Stimulated activated naive B cell treated with anti-CD40 and anti-IgM and Interleukin-4, amounts not matched to agents 10 μg/mL and 1 μg/mL and 100 μg/mL, for 72 hours (primary cell): ENCODE measurements at regions not wholly inside any gene's neighbourhood (a gene's known extent, or its start where the extent isn't known, plus 50 kb on each side); places are given as distances from the start of the nearest gene placed in this dataset.

Experiments used
- ATAC-seq, 2 donors: fragments of 150-1000 bp; cut with Tn5 transposase; replicated peaks; 2 replicates each; pipeline ENCODE4 v1.10.0; 2021; ENCODE audit warnings: moderate library complexity in 1 of 2
- DNase-seq: peaks from one replicate; pipeline ENCODE4 v3.0.0; 2021
- H3K27ac Mint-ChIP-seq: one replicate; pipeline ENCODE4 v1.8.0; 2022; ENCODE audit warnings: mild to moderate bottlenecking, mixed read lengths
- H3K27me3 Mint-ChIP-seq, 2 donors: one replicate each; pipeline ENCODE4 v1.8.0; 2022; ENCODE audit warnings: mixed read lengths in 2 of 2
- H3K36me3 Mint-ChIP-seq, 2 donors: one replicate each; pipeline ENCODE4 v1.8.0; 2022; ENCODE audit warnings: mixed read lengths in 2 of 2, mild to moderate bottlenecking in 1 of 2
- H3K4me1 Mint-ChIP-seq, 2 donors: one replicate each; pipeline ENCODE4 v1.8.0; 2022; ENCODE audit warnings: mixed read lengths in 2 of 2, mild to moderate bottlenecking in 1 of 2
- H3K4me3 Mint-ChIP-seq, 2 donors: one replicate each; pipeline ENCODE4 v1.8.0; 2022; ENCODE audit warnings: mild to moderate bottlenecking in 2 of 2, mixed read lengths in 2 of 2, moderate library complexity in 1 of 2
- H3K9me3 Mint-ChIP-seq, 2 donors: one replicate each; pipeline ENCODE4 v1.8.0; 2022; ENCODE audit warnings: mixed read lengths in 2 of 2, mild to moderate bottlenecking in 1 of 2

GRCh38 chr20:58109918-58110635 is 118.4 kb downstream of the ANKRD60 start:
- Mint-ChIP-seq H3K27me3 (peaks cover 32 to 49% of the 10 kb centered on the region in 2 donors), H3K4me3 (no peak overlapping the region), H3K27ac (no peak overlapping the region), H3K4me1 (peaks cover 0 to 5% of the 10 kb centered on the region in 2 donors), H3K9me3 (peaks cover 7 to 15% of the 10 kb centered on the region in 2 donors), H3K36me3 (peaks cover 0 to 2% of the 10 kb centered on the region in 2 donors)
- ATAC-seq (no peak), DNase-seq (no peak)

GRCh38 chr20:58109126-58109880 is 119.2 kb downstream of the ANKRD60 start:
- peaks cover 7 to 15% of the 10 kb centered on the region in 2 donors for H3K9me3 Mint-ChIP-seq
- DNase-seq (no peak), ATAC-seq (no peak)
- H3K27me3 Mint-ChIP-seq, result peaks cover 29 to 44% of the 10 kb centered on the region in 2 donors
- H3K4me1 Mint-ChIP-seq, result peaks cover 0 to 5% of the 10 kb centered on the region in 2 donors
- no peak overlapping the region for H3K4me3 Mint-ChIP-seq
- H3K36me3 Mint-ChIP-seq, result peaks cover 0 to 2% of the 10 kb centered on the region in 2 donors
- no peak overlapping the region for H3K27ac Mint-ChIP-seq

- Mint-ChIP-seq H3K9me3 (peaks cover 7 to 15% of the 10 kb centered on the region in 2 donors), H3K4me1 (peaks cover 0 to 5% of the 10 kb centered on the region in 2 donors), H3K27ac (no peak overlapping the region), H3K27me3 (peaks cover 31 to 44% of the 10 kb centered on the region in 2 donors), H3K36me3 (peaks cover 0 to 2% of the 10 kb centered on the region in 2 donors), H3K4me3 (no peak overlapping the region)
- no peak for ATAC-seq
- DNase-seq, result no peak
These were observed 120.9 kb downstream of the ANKRD60 start for GRCh38 chr20:58107533-58107932.

- Mint-ChIP-seq H3K27ac (no peak overlapping the region), H3K4me3 (no peak overlapping the region), H3K4me1 (no peaks in the 10 kb centered on the region), H3K9me3 (peaks cover 7 to 15% of the 10 kb centered on the region in 2 donors), H3K36me3 (peaks cover 0 to 2% of the 10 kb centered on the region in 2 donors), H3K27me3 (peaks cover 32 to 44% of the 10 kb centered on the region in 2 donors)
- DNase-seq, result no peak
- no peak for ATAC-seq
These were observed 122.2 kb downstream of the ANKRD60 start for GRCh38 chr20:58106143-58106750.

- no peak overlapping the region for H3K27ac Mint-ChIP-seq
- DNase-seq (no peak), ATAC-seq (no peak)
- H3K36me3 Mint-ChIP-seq, result no peaks in the 10 kb centered on the region
- no peak overlapping the region for H3K4me3 Mint-ChIP-seq
- no peaks in the 10 kb centered on the region for H3K4me1 Mint-ChIP-seq
- peaks cover 37 to 55% of the 10 kb centered on the region in 2 donors for H3K27me3 Mint-ChIP-seq
- peaks cover 0 to 7% of the 10 kb centered on the region in 2 donors for H3K9me3 Mint-ChIP-seq
These were observed 124.5 kb downstream of the ANKRD60 start for GRCh38 chr20:58103961-58104360.

- Mint-ChIP-seq H3K4me1 (no peaks in the 10 kb centered on the region), H3K27me3 (peaks cover 37 to 51% of the 10 kb centered on the region in 2 donors), H3K9me3 (peaks cover 0 to 7% of the 10 kb centered on the region in 2 donors), H3K4me3 (no peak overlapping the region), H3K27ac (no peak overlapping the region), H3K36me3 (no peaks in the 10 kb centered on the region)
- DNase-seq (no peak), ATAC-seq (no peak)
These were observed 124.9 kb downstream of the ANKRD60 start for GRCh38 chr20:58103517-58103904.

- Mint-ChIP-seq H3K36me3 (no peaks in the 10 kb centered on the region), H3K4me3 (no peak overlapping the region), H3K27ac (no peak overlapping the region), H3K4me1 (no peaks in the 10 kb centered on the region), H3K9me3 (peaks cover 0 to 7% of the 10 kb centered on the region in 2 donors), H3K27me3 (peaks cover 37 to 46% of the 10 kb centered on the region in 2 donors)
- DNase-seq (no peak), ATAC-seq (no peak)
These were observed 125.5 kb downstream of the ANKRD60 start for GRCh38 chr20:58102744-58103516.

GRCh38 chr20:58102261-58102660 is 126.2 kb downstream of the ANKRD60 start:
- no peak for ATAC-seq
- no peak for DNase-seq

GRCh38 chr20:58100731-58101356 is 127.6 kb downstream of the ANKRD60 start:
- H3K27me3 Mint-ChIP-seq, result peaks cover 34 to 44% of the 10 kb centered on the region in 2 donors
- H3K9me3 Mint-ChIP-seq, result peaks cover 0 to 6% of the 10 kb centered on the region in 2 donors
- DNase-seq (no peak), ATAC-seq (no peak)
- H3K4me1 Mint-ChIP-seq, result no peaks in the 10 kb centered on the region
- no peak overlapping the region for H3K4me3 Mint-ChIP-seq
- no peaks in the 10 kb centered on the region for H3K36me3 Mint-ChIP-seq
- no peak overlapping the region for H3K27ac Mint-ChIP-seq

More at GRCh38 chr20:58102261-58102660, 126.2 kb downstream of the ANKRD60 start:
- no peaks in the 10 kb centered on the region for H3K4me1 Mint-ChIP-seq
- no peak overlapping the region for H3K4me3 Mint-ChIP-seq
- H3K36me3 Mint-ChIP-seq, result no peaks in the 10 kb centered on the region
- H3K9me3 Mint-ChIP-seq, result peaks cover 0 to 7% of the 10 kb centered on the region in 2 donors
- no peak overlapping the region for H3K27ac Mint-ChIP-seq
- peaks cover 34 to 43% of the 10 kb centered on the region in 2 donors for H3K27me3 Mint-ChIP-seq

GRCh38 chr20:58099956-58100730 is 128.3 kb downstream of the ANKRD60 start:
- no peak for DNase-seq
- Mint-ChIP-seq H3K4me1 (no peaks in the 10 kb centered on the region), H3K36me3 (no peaks in the 10 kb centered on the region), H3K4me3 (no peak overlapping the region), H3K27me3 (peaks cover 27 to 40% of the 10 kb centered on the region in 2 donors), H3K9me3 (no peaks in the 10 kb centered on the region), H3K27ac (no peak overlapping the region)
- ATAC-seq, result no peak

- H3K27ac Mint-ChIP-seq, result no peak overlapping the region
These were observed 129.0 kb downstream of the ANKRD60 start for GRCh38 chr20:58099291-58099935.

GRCh38 chr20:58098571-58098970 is 129.9 kb downstream of the ANKRD60 start:
- DNase-seq (no peak), ATAC-seq (no peak)
- no peak overlapping the region for H3K4me3 Mint-ChIP-seq
- no peaks in the 10 kb centered on the region for H3K9me3 Mint-ChIP-seq
- H3K36me3 Mint-ChIP-seq, result no peaks in the 10 kb centered on the region
- no peak overlapping the region for H3K27ac Mint-ChIP-seq
- H3K4me1 Mint-ChIP-seq, result no peaks in the 10 kb centered on the region
- peaks cover 28 to 35% of the 10 kb centered on the region in 2 donors for H3K27me3 Mint-ChIP-seq

More at GRCh38 chr20:58099291-58099935, 129.0 kb downstream of the ANKRD60 start:
- peaks cover 27 to 39% of the 10 kb centered on the region in 2 donors for H3K27me3 Mint-ChIP-seq
- no peaks in the 10 kb centered on the region for H3K4me1 Mint-ChIP-seq
- H3K36me3 Mint-ChIP-seq, result no peaks in the 10 kb centered on the region
- ATAC-seq, result no peak
- H3K9me3 Mint-ChIP-seq, result no peaks in the 10 kb centered on the region
- DNase-seq, result no peak
- no peak overlapping the region for H3K4me3 Mint-ChIP-seq
